Breast epithelium (tissue), 3 donors: ENCODE measurements at regions not wholly inside any gene's neighbourhood (a gene's known extent, or its start where the extent isn't known, plus 50 kb on each side); places are given as distances from the start of the nearest gene placed in this dataset.

Source experiments
- POLR2A ChIP-seq: fragments of 450-650 bp; IDR thresholded peaks from one replicate; pipeline ENCODE4 v1.6.1; 2016; ENCODE audit warnings: antibody characterized with exemption, mild to moderate bottlenecking, moderate library complexity
- TF ChIP-seq, protein P1 (sequence below), 3 donors: fragments of 450-650 bp; IDR thresholded peaks; one replicate each; pipeline ENCODE4 v1.5.1; 2016 to 2017; ENCODE audit warnings: antibody characterized with exemption in 3 of 3, mild to moderate bottlenecking in 3 of 3, moderate library complexity in 3 of 3

GRCh38 chr3:127112796-127113570 lies 79.9 kb upstream of the PRR23E start:
- TF ChIP-seq, protein P1, sequence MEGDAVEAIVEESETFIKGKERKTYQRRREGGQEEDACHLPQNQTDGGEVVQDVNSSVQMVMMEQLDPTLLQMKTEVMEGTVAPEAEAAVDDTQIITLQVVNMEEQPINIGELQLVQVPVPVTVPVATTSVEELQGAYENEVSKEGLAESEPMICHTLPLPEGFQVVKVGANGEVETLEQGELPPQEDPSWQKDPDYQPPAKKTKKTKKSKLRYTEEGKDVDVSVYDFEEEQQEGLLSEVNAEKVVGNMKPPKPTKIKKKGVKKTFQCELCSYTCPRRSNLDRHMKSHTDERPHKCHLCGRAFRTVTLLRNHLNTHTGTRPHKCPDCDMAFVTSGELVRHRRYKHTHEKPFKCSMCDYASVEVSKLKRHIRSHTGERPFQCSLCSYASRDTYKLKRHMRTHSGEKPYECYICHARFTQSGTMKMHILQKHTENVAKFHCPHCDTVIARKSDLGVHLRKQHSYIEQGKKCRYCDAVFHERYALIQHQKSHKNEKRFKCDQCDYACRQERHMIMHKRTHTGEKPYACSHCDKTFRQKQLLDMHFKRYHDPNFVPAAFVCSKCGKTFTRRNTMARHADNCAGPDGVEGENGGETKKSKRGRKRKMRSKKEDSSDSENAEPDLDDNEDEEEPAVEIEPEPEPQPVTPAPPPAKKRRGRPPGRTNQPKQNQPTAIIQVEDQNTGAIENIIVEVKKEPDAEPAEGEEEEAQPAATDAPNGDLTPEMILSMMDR (IDR thresholded peaks at IDR 0.05) = no peak
- TF ChIP-seq POLR2A = no peak
